ENCODE measurements at regions not wholly inside any gene's neighbourhood (a gene's known extent, or its start where the extent isn't known, plus 50 kb on each side); places are given as distances from the start of the nearest gene placed in this dataset.

DNA sequence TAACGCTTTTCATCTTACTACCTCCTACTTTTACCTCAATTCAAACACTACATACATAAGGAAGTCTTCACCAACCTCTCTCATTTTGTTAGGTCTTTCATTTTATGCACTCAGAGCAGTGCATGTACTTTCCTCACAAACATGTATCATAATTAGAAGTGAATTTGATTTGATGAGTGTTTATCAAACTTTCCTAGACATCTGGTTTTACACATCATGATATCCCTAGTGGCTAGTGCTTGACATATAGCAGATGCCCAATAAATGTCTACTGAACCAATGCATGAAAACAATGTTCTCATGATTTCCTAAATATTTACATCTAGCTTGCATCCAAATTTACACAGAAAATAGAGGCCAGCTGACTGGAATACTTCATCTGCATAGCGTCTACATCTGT is 323.4 kb upstream of the KIF2B start:
- TF ChIP-seq CHD4 (IDR thresholded peaks at IDR 0.05; ENCODE audit: borderline replicate concordance) (no peak), POLR2AphosphoS2 (conservative IDR thresholded peaks at IDR 0.05; ENCODE audit: low read length) (no peak)

Measured in A549 (cell line).